NCI-H1436 treated with DMSO at 0.1 percent for 48 hours (cell line): ENCODE measurements at regions not wholly inside any gene's neighbourhood (a gene's known extent, or its start where the extent isn't known, plus 50 kb on each side); places are given as distances from the start of the nearest gene placed in this dataset.

Experiments
- DNase-seq: peaks from one replicate; lab custom pipeline; 2025; lab: John Stamatoyannopoulos, UW

- no peak for DNase-seq
Observed at GRCh38 chr2:104408266-104408665, 445.6 kb upstream of the POU3F3 start.

DNA sequence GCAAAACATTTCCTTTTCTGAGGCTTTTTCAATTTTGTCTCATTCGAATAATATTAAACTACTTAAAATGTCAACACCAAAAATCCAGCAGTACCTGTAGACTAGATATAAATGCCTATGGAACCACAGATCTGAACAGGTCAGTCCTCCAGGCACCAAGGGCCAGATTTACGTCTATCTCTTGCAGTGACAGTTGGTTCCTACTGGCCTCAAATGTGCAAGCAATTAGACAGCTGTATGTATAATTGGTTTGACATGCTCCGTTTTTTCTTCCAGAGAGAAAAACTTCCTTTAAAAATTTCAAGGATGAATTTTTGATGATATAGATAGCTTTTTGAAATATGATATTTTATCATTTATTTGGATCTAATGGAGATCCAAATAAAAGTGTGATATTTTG lies 443.8 kb upstream of the POU3F3 start:
- DNase-seq, result no peak

DNA sequence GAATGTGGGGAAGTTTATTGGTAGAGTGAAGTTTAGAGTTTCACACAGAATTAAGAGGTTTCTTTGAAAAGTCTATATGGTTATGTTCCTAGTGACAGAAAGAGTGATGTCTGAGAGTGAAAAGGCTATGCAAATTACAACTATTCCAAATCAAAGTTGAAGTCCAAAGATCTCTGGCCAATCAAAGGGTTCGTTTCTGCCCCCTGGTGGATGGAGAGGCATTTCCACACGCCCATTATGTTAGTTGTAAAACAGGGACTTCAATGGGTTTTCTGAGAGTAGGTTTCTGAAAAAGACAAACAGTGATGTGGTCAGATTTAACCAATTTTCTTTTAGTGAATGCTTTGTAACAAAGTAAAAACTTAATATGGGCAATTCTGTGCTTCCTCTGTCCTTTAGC lies 441.5 kb upstream of the POU3F3 start:
- DNase-seq, result no peak

- DNase-seq, result no peak
Observed at GRCh38 chr2:104413890-104414289, 440.0 kb upstream of the POU3F3 start.

DNA sequence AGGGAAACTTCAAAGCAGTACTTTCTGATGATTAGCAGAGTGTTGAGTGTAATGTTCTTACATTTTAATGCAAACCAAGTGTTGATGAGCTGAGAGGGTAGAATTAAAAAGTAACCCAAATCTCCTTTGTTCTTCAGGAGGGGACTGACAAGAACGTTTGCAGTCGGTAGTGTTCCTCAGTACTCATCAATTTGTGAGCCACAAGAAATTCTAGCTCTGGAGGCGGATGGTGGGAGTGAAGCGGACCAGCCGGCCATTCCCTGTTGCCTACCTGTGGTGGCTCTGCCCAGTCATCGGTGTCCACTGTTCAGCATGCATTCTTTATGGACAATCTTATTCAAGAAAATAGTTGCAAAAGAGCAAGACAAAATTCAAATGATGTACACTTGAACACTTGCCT lies 438.6 kb upstream of the POU3F3 start:
- DNase-seq, result no peak

DNA sequence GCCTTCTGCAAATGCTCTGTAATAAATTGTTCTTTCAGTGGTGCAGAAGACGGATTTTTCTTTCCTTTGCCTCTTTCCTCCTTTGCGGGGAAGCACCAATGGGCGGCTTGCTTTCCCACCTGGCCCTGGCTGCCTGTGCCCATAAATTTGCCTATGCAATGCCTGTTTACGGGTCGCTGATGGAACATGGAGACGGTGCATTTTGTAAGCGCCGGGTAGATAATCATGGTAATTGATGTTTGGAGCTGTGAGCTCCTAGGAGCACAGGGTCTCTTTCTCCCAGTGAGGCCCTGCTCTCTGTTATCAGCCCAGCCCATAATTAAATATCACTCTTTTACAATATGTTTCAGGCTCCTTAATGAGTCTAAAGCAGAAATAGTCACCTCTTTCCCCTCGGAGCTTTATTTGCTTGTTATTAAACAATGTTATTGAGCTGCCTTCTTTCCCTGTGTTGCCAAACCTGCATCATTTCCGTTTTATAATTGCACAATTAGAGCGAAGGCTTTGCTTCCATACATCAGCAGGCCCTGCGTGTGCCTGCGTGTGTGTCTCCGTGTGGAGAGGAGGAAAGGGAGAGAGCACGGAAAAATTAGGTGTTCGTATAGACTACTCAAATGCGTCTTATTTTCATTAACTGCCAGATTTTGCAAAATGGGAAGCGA lies 437.4 kb upstream of the POU3F3 start:
- peak; percentile 84 for DNase-seq

GRCh38 chr2:104420420-104420819 lies 433.5 kb upstream of the POU3F3 start:
- DNase-seq, result no peak

- no peak for DNase-seq
Observed at GRCh38 chr2:104420953-104421352, 433.0 kb upstream of the POU3F3 start.

GRCh38 chr2:104425850-104426595 lies 427.9 kb upstream of the POU3F3 start:
- DNase-seq, result no peak

GRCh38 chr2:104428155-104428554 lies 425.8 kb upstream of the POU3F3 start:
- no peak for DNase-seq

DNA sequence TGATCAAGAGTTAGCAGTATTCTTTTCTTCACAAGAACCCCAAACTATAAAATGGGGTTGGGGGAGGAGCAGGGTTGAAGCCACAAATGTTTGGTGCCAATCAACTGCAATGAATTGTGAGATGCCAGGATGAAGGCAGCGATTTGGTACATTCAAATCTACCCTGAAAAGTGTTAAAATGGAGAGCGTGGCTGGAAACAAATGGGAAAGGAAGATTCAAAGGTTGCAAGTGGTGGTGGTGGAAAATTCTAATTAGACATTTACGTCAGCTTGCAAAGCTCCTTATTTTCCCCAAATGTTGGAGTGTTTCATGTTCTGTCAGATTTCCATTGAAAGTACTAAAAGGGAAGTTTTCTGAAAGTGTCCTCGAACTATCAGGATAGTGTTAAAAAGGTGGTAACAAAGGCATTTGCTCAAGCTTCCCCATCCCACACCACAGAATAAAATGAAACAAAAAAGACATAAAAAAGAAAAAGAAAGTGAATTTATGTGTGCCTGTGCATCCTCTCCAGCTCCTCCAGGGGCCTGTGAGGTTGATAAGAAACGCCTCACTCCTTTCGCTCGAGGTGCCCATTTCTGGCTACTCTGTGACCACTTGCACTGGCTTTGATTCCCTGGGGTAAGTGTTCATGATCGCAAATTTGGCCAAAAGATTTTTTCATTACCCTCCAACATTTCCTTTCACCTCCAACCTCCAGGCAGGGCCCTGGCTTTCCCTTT lies 424.1 kb upstream of the POU3F3 start:
- no peak for DNase-seq

GRCh38 chr2:104430359-104430740 lies 423.6 kb upstream of the POU3F3 start:
- DNase-seq, result peak; percentile 55

GRCh38 chr2:104430852-104431251 lies 423.1 kb upstream of the POU3F3 start:
- no peak for DNase-seq

GRCh38 chr2:104431701-104432121 lies 422.2 kb upstream of the POU3F3 start:
- no peak for DNase-seq

- DNase-seq, result no peak
Observed at GRCh38 chr2:104432401-104432800, 421.5 kb upstream of the POU3F3 start.

GRCh38 chr2:104432991-104433390 lies 420.9 kb upstream of the POU3F3 start:
- DNase-seq, result no peak

- no peak for DNase-seq
Observed at GRCh38 chr2:104433657-104434056, 420.3 kb upstream of the POU3F3 start.

DNA sequence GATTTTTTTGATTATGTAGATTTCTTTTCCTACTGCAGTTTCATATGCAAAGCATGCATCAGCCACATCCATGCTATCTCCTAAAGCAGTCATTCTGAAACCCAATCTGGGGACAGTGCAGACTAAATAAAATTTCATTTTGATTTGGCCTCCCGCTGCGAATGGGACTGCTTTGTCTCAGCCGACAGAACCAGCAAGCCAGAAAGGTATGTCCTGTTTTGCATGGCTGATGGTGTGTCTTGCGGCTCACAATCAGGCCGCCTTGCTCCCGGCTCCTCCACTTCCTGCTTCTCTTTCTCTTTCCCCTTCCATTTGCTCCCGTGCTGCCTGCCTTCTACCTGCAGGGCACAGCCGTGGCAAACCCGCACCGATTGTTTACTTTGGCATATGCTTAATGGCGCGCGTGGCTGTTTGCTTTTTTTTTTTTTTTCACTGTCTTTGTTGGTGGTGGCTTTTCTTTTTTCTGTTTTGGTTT lies 419.6 kb upstream of the POU3F3 start:
- DNase-seq, result peak; percentile 41

GRCh38 chr2:104434966-104435365 lies 418.9 kb upstream of the POU3F3 start:
- DNase-seq, result no peak

- DNase-seq, result no peak
Observed at GRCh38 chr2:104438481-104438880, 415.4 kb upstream of the POU3F3 start.

- DNase-seq, result no peak
Observed at GRCh38 chr2:104443145-104443544, 410.8 kb upstream of the POU3F3 start.

GRCh38 chr2:104444392-104444791 lies 409.5 kb upstream of the POU3F3 start:
- DNase-seq, result no peak

- no peak for DNase-seq
Observed at GRCh38 chr2:104444889-104445288, 409.0 kb upstream of the POU3F3 start.
